WTC11 (cell line): ENCODE measurements at regions not wholly inside any gene's neighbourhood (a gene's known extent, or its start where the extent isn't known, plus 50 kb on each side); places are given as distances from the start of the nearest gene placed in this dataset.

Experiments used
- ARID4B ChIP-seq: sonication (generic); formaldehyde crosslinking; IDR thresholded peaks from 2 replicates; pipeline ENCODE4 v1.8.0; 2023; ENCODE audit warnings: missing genetic modification reagents, mild to moderate bottlenecking, borderline replicate concordance
- CTCF ChIP-seq: fragments of 200-600 bp; IDR thresholded peaks from 2 replicates; pipeline ENCODE4 v1.8.0; 2022; ENCODE audit warnings: antibody characterized with exemption
- FOXJ3 ChIP-seq: sonication (generic); formaldehyde crosslinking; IDR thresholded peaks from 2 replicates; pipeline ENCODE4 v1.9.0; 2021; ENCODE audit warnings: missing genetic modification reagents, mild to moderate bottlenecking, borderline replicate concordance
- MAX ChIP-seq: sonication (generic); formaldehyde crosslinking; IDR thresholded peaks from 2 replicates; pipeline ENCODE4 v1.8.0; 2022; ENCODE audit warnings: mild to moderate bottlenecking, missing genetic modification reagents
- NFE2L1 ChIP-seq: sonication (generic); formaldehyde crosslinking; IDR thresholded peaks from 2 replicates; pipeline ENCODE4 v1.8.1; 2023; ENCODE audit warnings: missing genetic modification reagents

GRCh38 chr13:47327861-47328260 is 431.0 kb upstream of the HTR2A start:
- TF ChIP-seq FOXJ3 (CRISPR knock-in tag) (no peak), CTCF (no peak), MAX (no peak), NFE2L1 (CRISPR knock-in tag) (no peak), ARID4B (CRISPR knock-in tag) (no peak)
